HEK293T (cell line): ENCODE measurements at regions not wholly inside any gene's neighbourhood (a gene's known extent, or its start where the extent isn't known, plus 50 kb on each side); places are given as distances from the start of the nearest gene placed in this dataset.
"Not testable (repeated sequence)": the region's sequence is repeated elsewhere in the genome, so short reads cannot be mapped to it uniquely, and the experiment has no call there.

Source experiments
- FOXK2 ChIP-seq: fragments of 450-650 bp; IDR thresholded peaks from 2 replicates; pipeline ENCODE4 v1.6.1; 2016; ENCODE audit warnings: mild to moderate bottlenecking
- SP1 ChIP-seq: fragments of 450-650 bp; IDR thresholded peaks from 2 replicates; pipeline ENCODE4 v1.6.1; 2017
- ZNF384 ChIP-seq: fragments of 450-650 bp; IDR thresholded peaks from 2 replicates; pipeline ENCODE4 v1.6.1; 2016

GRCh38 chr6:97382071-97382470, 99.1 kb upstream of the MMS22L start:
- TF ChIP-seq SP1, ZNF384, FOXK2: not testable (repeated sequence)
